ENCODE measurements at regions not wholly inside any gene's neighbourhood (a gene's known extent, or its start where the extent isn't known, plus 50 kb on each side); places are given as distances from the start of the nearest gene placed in this dataset.
"Not testable (repeated sequence)": the region's sequence is repeated elsewhere in the genome, so short reads cannot be mapped to it uniquely, and the experiment has no call there.

GRCh38 chr13:19088416-19088815 is 93.2 kb downstream of the TUBA3C start:
- DNase-seq (ENCODE audit: low spot score) (no peak), ATAC-seq (ENCODE audit: low FRiP score) (no peak)
- no peak for TF ChIP-seq CTCF (IDR thresholded peaks at IDR 0.05)

GRCh38 chr13:19085876-19086275 is 95.7 kb downstream of the TUBA3C start:
- TF ChIP-seq CTCF (IDR thresholded peaks at IDR 0.05): no peak
- DNase-seq (ENCODE audit: low spot score) (no peak), ATAC-seq (ENCODE audit: low FRiP score) (no peak)

- no peak for TF ChIP-seq CTCF (IDR thresholded peaks at IDR 0.05)
- DNase-seq (ENCODE audit: low spot score) (no peak), ATAC-seq (ENCODE audit: low FRiP score) (no peak)
These were observed 96.4 kb downstream of the TUBA3C start for GRCh38 chr13:19085258-19085657.

GRCh38 chr13:19083340-19083739 is 98.3 kb downstream of the TUBA3C start:
- no peak for DNase-seq (ENCODE audit: low spot score)
- ATAC-seq (ENCODE audit: low FRiP score): no peak
- TF ChIP-seq CTCF (IDR thresholded peaks at IDR 0.05): no peak

GRCh38 chr13:19075418-19075817 is 106.2 kb downstream of the TUBA3C start:
- ATAC-seq (ENCODE audit: low FRiP score) (no peak), DNase-seq (ENCODE audit: low spot score) (no peak)
- no peak for TF ChIP-seq CTCF (IDR thresholded peaks at IDR 0.05)

GRCh38 chr13:19074519-19074918 is 107.1 kb downstream of the TUBA3C start:
- DNase-seq (ENCODE audit: low spot score) (no peak), ATAC-seq (ENCODE audit: low FRiP score) (no peak)
- TF ChIP-seq CTCF (IDR thresholded peaks at IDR 0.05): no peak

- DNase-seq (ENCODE audit: low spot score); ATAC-seq (ENCODE audit: low FRiP score): not testable (repeated sequence)
These were observed 107.5 kb downstream of the TUBA3C start for GRCh38 chr13:19074106-19074505.

- not testable (repeated sequence) for ATAC-seq (ENCODE audit: low FRiP score); DNase-seq (ENCODE audit: low spot score)
These were observed 108.5 kb downstream of the TUBA3C start for GRCh38 chr13:19072956-19073706.
